ENCODE measurements at regions not wholly inside any gene's neighbourhood (a gene's known extent, or its start where the extent isn't known, plus 50 kb on each side); places are given as distances from the start of the nearest gene placed in this dataset.

- Histone ChIP-seq H3K9me3 (no peaks in the 10 kb centered on the region), H3K27me3 (no peaks in the 10 kb centered on the region), H3K4me3 (no peak overlapping the region), H3K36me3 (no peaks in the 10 kb centered on the region), H3K4me1 (no peaks in the 10 kb centered on the region), H3K27ac (no peak overlapping the region)
- WGBS, 2 donors: 46 to 65% methylated on average over 2 of the region's 2 CpGs
- DNase-seq (ENCODE audit: low spot score in 2 of 2): no peak
- TF ChIP-seq POLR2A (IDR thresholded peaks at IDR 0.05) (no peak), EP300 (IDR thresholded peaks at IDR 0.05) (no peak), CTCF (IDR thresholded peaks at IDR 0.05) (no peak)
Observed at GRCh38 chr3:124601190-124601589, 129.1 kb upstream of the UMPS start.

GRCh38 chr3:124602980-124603627 is 127.1 kb upstream of the UMPS start:
- WGBS, 2 donors: 78 to 90% methylated on average over 5 of the region's 5 CpGs
- no peak for TF ChIP-seq EP300 (IDR thresholded peaks at IDR 0.05)
- TF ChIP-seq POLR2A (IDR thresholded peaks at IDR 0.05): no peak
- TF ChIP-seq CTCF (IDR thresholded peaks at IDR 0.05): no peak
- Histone ChIP-seq H3K4me1 (no peaks in the 10 kb centered on the region), H3K27ac (no peak overlapping the region), H3K9me3 (no peaks in the 10 kb centered on the region), H3K36me3 (no peaks in the 10 kb centered on the region), H3K27me3 (no peaks in the 10 kb centered on the region), H3K4me3 (no peak overlapping the region)
- no peak for DNase-seq (ENCODE audit: low spot score in 2 of 2)

- H3K4me3 ChIP-seq: no peak overlapping the region
- no peak for DNase-seq (ENCODE audit: low spot score in 2 of 2)
- no peaks in the 10 kb centered on the region for H3K4me1 ChIP-seq
- TF ChIP-seq CTCF (IDR thresholded peaks at IDR 0.05) (no peak), POLR2A (IDR thresholded peaks at IDR 0.05) (no peak), EP300 (IDR thresholded peaks at IDR 0.05) (no peak)
- no peaks in the 10 kb centered on the region for H3K36me3 ChIP-seq
- WGBS, 2 donors: 58 to 65% methylated on average over 6 of the region's 6 CpGs
- H3K9me3 ChIP-seq: no peaks in the 10 kb centered on the region
- H3K27me3 ChIP-seq: no peaks in the 10 kb centered on the region
- H3K27ac ChIP-seq: no peak overlapping the region
Observed at GRCh38 chr3:124605781-124606579, 124.3 kb upstream of the UMPS start.

GRCh38 chr3:124607163-124607562 is 123.1 kb upstream of the UMPS start:
- DNase-seq (ENCODE audit: low spot score in 2 of 2): no peak

More at GRCh38 chr3:124607163-124607562, 123.1 kb upstream of the UMPS start:
- Histone ChIP-seq H3K36me3 (no peaks in the 10 kb centered on the region), H3K27ac (no peak overlapping the region), H3K27me3 (no peaks in the 10 kb centered on the region), H3K4me1 (no peaks in the 10 kb centered on the region), H3K9me3 (no peaks in the 10 kb centered on the region), H3K4me3 (no peak overlapping the region)
- 22 to 27% methylated on average over 1 of the region's 1 CpG for WGBS, 2 donors
- TF ChIP-seq EP300 (IDR thresholded peaks at IDR 0.05) (no peak), POLR2A (IDR thresholded peaks at IDR 0.05) (no peak), CTCF (IDR thresholded peaks at IDR 0.05) (no peak)
